PC-3 (cell line): ENCODE measurements at regions not wholly inside any gene's neighbourhood (a gene's known extent, or its start where the extent isn't known, plus 50 kb on each side); places are given as distances from the start of the nearest gene placed in this dataset.

Source experiments
- ATAC-seq: fragments of 200-7000 bp; cut with Tn5 transposase; 2 replicates; pipeline ENCODE4 v1.9.1; 2020; ENCODE audit warnings: mild to moderate bottlenecking, moderate library complexity
- BruUV-seq: library from RNA; stranded (reverse); fragments of 400-500 nt; replicated peaks from 2 replicates; lab custom pipeline; 2021; lab: Mats Ljungman, UMichigan
- CTCF ChIA-PET: fragments of 300-600 bp; sonication (Branson Sonifier 250); formaldehyde crosslinking; loops from one replicate; lab custom pipeline; 2022; ENCODE audit warnings: antibody characterized with exemption; lab: Charles Lee
- POLR2A ChIA-PET: fragments of 300-600 bp; sonication (Branson Sonifier 250); formaldehyde crosslinking; loops from one replicate; lab custom pipeline; 2022; ENCODE audit warnings: antibody characterized with exemption; ENCODE audit not compliant: unreplicated experiment; lab: Charles Lee
- DNase-seq: peaks from one replicate; pipeline ENCODE4 v3.0.0-alpha.2; 2015
- H2AFZ ChIP-seq: fragments of 300-600 bp; sonication (generic); 2 replicates; pipeline ENCODE4 v1.6.0; 2016; ENCODE audit warnings: antibody characterized with exemption, low read length
- H3F3A ChIP-seq: fragments of 300-600 bp; sonication (generic); one replicate; pipeline ENCODE4 v1.6.0; 2017; ENCODE audit warnings: antibody characterized with exemption, low read length, control low read depth, mild to moderate bottlenecking; ENCODE audit not compliant: unreplicated experiment
- H3K27ac ChIP-seq: fragments of 300-600 bp; sonication (generic); 2 replicates; pipeline ENCODE4 v1.5.1; 2016; ENCODE audit warnings: mild to moderate bottlenecking, low read length
- H3K27me3 ChIP-seq: fragments of 300-600 bp; sonication (generic); 2 replicates; pipeline ENCODE4 v1.6.1; 2016; ENCODE audit warnings: low read length, mixed read lengths
- H3K36me3 ChIP-seq: fragments of 300-600 bp; sonication (generic); 2 replicates; pipeline ENCODE4 v1.6.1; 2016; ENCODE audit warnings: low read depth, mixed run types, low read length, mixed read lengths
- H3K4me1 ChIP-seq: fragments of 300-600 bp; sonication (generic); 2 replicates; pipeline ENCODE4 v1.5.1; 2016; ENCODE audit warnings: low read length; ENCODE audit not compliant: insufficient read depth
- H3K4me2 ChIP-seq: fragments of 300-600 bp; sonication (generic); 2 replicates; pipeline ENCODE4 v1.6.0; 2016; ENCODE audit warnings: low read length
- H3K4me3 ChIP-seq: fragments of 300-600 bp; sonication (generic); 2 replicates; pipeline ENCODE4 v1.5.1; 2016; ENCODE audit warnings: mild to moderate bottlenecking, low read length, mixed read lengths
- H3K79me2 ChIP-seq: fragments of 300-600 bp; sonication (generic); 2 replicates; pipeline ENCODE4 v1.6.1; 2017; ENCODE audit warnings: low read length, mixed read lengths
- H3K9ac ChIP-seq: fragments of 300-600 bp; sonication (generic); 2 replicates; pipeline ENCODE4 v1.6.0; 2016; ENCODE audit warnings: mild to moderate bottlenecking, low read length
- H3K9me2 ChIP-seq: fragments of 300-600 bp; sonication (generic); replicated peaks from 2 replicates; pipeline ENCODE4 v1.6.1; 2016; ENCODE audit warnings: mixed run types, low read length, mixed read lengths
- H3K9me3 ChIP-seq: fragments of 300-600 bp; sonication (generic); 2 replicates; pipeline ENCODE4 v1.6.1; 2016; ENCODE audit warnings: low read length, mixed read lengths
- H4K20me1 ChIP-seq: fragments of 300-600 bp; sonication (generic); 2 replicates; pipeline ENCODE4 v1.6.1; 2016; ENCODE audit warnings: low read length, mixed read lengths
- CTCF ChIP-seq: fragments of 300-600 bp; sonication (generic); conservative IDR thresholded peaks from 2 replicates; pipeline ENCODE4 v1.5.1; 2017; ENCODE audit warnings: antibody characterized with exemption, low read depth, mild to moderate bottlenecking, low read length
- EZH2 ChIP-seq: fragments of 300-600 bp; sonication (generic); IDR thresholded peaks from one replicate; pipeline ENCODE4 v1.6.1; 2017; ENCODE audit warnings: antibody characterized with exemption, mild to moderate bottlenecking, low read length; ENCODE audit not compliant: unreplicated experiment
- EZH2phosphoT487 ChIP-seq: fragments of 300-600 bp; sonication (generic); IDR thresholded peaks from 2 replicates; pipeline ENCODE4 v1.6.1; 2018; ENCODE audit warnings: mild to moderate bottlenecking, antibody characterized with exemption, low read length, borderline replicate concordance
- intact Hi-C: fragments of 100-400 bp; cut with micrococcal nuclease; formaldehyde crosslinking; loops from 2 replicates; pipeline ENCODE4 v1.9.0; 2023

DNA sequence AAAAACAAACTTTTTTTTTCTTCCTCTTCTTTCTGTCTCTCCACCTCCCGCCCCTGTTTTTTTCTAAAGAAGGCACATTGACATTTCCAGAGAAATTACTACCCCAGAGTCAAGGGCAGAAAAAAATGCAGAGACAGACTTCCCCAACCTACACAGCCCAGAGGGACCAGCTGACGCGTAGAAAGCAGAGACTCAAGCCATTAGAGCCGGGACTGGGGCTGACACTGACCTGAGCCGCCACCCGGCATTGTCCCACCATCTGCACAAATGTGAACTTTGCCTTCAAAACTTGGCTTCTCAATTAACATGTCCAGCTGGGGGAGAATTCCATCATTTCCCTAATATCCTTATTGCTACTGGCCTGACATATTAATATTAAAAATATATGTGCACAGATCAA, 385.6 kb downstream of the NR2F2 start:
- Histone ChIP-seq H3K9ac (no peak overlapping the region), H4K20me1 (no peaks in the 10 kb centered on the region), H3K36me3 (no peaks in the 10 kb centered on the region), H3K27ac (no peak overlapping the region), H3K4me2 (no peak overlapping the region), H3F3A (no peaks in the 10 kb centered on the region), H3K4me3 (no peak overlapping the region), H3K27me3 (peaks cover 37% of the 10 kb centered on the region), H2AFZ (no peak overlapping the region), H3K9me3 (no peaks in the 10 kb centered on the region), H3K79me2 (no peaks in the 10 kb centered on the region), H3K9me2 (no peaks in the 10 kb centered on the region), H3K4me1 (no peaks in the 10 kb centered on the region)
- DNase-seq (no peak), ATAC-seq (no peak)
- no peak for TF ChIP-seq CTCF
- no peak for TF ChIP-seq EZH2phosphoT487
- no peak for TF ChIP-seq EZH2
- ChIA-PET POLR2A (no interaction called here), CTCF (no interaction called here)
- intact Hi-C loops = no loop called here
- BruUV-seq = no TSS peak

DNA sequence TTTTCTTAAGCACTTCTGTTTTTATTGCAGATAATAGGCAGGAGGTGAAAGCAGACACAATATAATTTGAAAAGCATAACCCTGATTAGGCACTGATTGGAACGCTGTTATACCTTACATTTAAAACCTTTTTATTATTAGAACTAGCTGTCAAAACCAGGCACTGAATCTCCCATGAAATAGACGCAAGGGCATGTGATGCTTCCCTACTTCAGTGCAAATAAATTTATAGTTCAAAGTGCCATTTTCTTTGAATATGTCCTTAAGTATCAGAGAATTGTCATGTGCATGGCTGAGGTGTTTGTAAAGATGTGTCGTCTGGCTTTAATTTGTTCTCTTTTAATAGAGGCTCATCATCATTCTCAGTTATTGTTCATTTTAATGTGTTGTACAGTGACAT, 386.0 kb downstream of the NR2F2 start:
- H3K4me3 ChIP-seq = no peak overlapping the region
- no peak for TF ChIP-seq EZH2phosphoT487
- TF ChIP-seq CTCF = no peak
- TF ChIP-seq EZH2 = no peak
- H3K9me2 ChIP-seq = no peaks in the 10 kb centered on the region
- BruUV-seq = no TSS peak
- no peaks in the 10 kb centered on the region for H4K20me1 ChIP-seq
- no peak for DNase-seq
- no peaks in the 10 kb centered on the region for H3K9me3 ChIP-seq
- ChIA-PET CTCF (no interaction called here), POLR2A (no interaction called here)
- H3K79me2 ChIP-seq = no peaks in the 10 kb centered on the region
- no peak overlapping the region for H2AFZ ChIP-seq
- no peak overlapping the region for H3K4me2 ChIP-seq
- H3F3A ChIP-seq = no peaks in the 10 kb centered on the region
- no peak overlapping the region for H3K9ac ChIP-seq
- ATAC-seq = no peak
- no peaks in the 10 kb centered on the region for H3K4me1 ChIP-seq
- intact Hi-C loops = no loop called here
- no peak overlapping the region for H3K27ac ChIP-seq
- H3K27me3 ChIP-seq = peaks cover 34% of the 10 kb centered on the region
- H3K36me3 ChIP-seq = no peaks in the 10 kb centered on the region

- Histone ChIP-seq H3K9me3 (no peaks in the 10 kb centered on the region), H3F3A (no peaks in the 10 kb centered on the region), H4K20me1 (no peaks in the 10 kb centered on the region), H3K4me1 (no peaks in the 10 kb centered on the region), H3K79me2 (no peaks in the 10 kb centered on the region), H2AFZ (no peak overlapping the region), H3K9me2 (no peaks in the 10 kb centered on the region), H3K4me3 (no peak overlapping the region), H3K9ac (no peak overlapping the region), H3K27ac (no peak overlapping the region), H3K27me3 (peaks cover 38% of the 10 kb centered on the region), H3K36me3 (no peaks in the 10 kb centered on the region), H3K4me2 (no peak overlapping the region)
- POLR2A ChIA-PET = no interaction called here
- intact Hi-C loops = no loop called here
- DNase-seq (no peak), ATAC-seq (no peak)
- CTCF ChIA-PET = no interaction called here
- no TSS peak for BruUV-seq
- TF ChIP-seq EZH2phosphoT487 (no peak), EZH2 (no peak), CTCF (no peak)
Measured at GRCh38 chr15:96720251-96720650, 389.8 kb downstream of the NR2F2 start.
